ENCODE measurements at regions not wholly inside any gene's neighbourhood (a gene's known extent, or its start where the extent isn't known, plus 50 kb on each side); places are given as distances from the start of the nearest gene placed in this dataset.
A peak's percentile ranks its signal among the peaks of the same experiment; 100 is the strongest.

DNA sequence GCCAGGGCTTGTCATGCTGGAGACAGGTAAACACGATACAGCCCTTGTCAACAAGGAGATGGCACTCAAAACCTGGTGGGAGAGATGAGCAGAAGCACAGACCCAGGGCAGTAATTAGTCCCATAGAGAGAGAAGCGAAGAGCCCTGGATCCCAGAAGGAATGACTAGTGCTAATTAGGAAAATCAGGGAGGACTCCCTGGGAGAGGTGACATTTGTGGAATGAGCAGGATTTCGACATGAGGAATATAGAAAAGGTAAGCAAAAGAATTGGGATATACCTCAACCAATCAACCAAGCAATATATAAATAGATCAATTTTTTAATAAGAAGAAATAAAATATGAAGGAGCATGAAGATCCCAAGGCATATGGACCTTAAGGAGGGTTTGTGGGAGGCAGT, 98.5 kb upstream of the GJB5 start:
- DNase-seq (ENCODE audit: low spot score): no peak

DNA sequence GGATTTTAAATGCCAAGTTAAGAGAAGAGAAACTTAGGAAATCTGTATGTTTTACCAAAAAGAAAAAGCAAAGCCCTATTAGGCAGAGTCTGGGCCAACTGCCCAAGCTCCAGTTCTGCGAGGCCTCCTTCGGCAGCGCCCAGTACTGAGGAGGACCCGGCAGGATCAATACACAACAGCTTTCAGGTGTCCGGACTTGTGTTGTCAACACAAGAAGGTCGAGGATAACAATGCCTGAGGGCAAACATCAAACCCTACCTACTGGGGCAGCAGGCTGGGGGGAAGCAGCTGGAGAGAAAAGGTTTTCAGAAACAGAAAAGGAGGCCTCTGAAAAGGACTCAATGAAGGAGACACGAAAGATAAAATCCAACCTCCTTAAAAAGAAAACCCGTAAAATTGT, 98.1 kb upstream of the GJB5 start:
- no peak for DNase-seq (ENCODE audit: low spot score)

- DNase-seq (ENCODE audit: low spot score): no peak
These were observed 97.6 kb upstream of the GJB5 start for GRCh38 chr1:34657266-34657665.

DNA sequence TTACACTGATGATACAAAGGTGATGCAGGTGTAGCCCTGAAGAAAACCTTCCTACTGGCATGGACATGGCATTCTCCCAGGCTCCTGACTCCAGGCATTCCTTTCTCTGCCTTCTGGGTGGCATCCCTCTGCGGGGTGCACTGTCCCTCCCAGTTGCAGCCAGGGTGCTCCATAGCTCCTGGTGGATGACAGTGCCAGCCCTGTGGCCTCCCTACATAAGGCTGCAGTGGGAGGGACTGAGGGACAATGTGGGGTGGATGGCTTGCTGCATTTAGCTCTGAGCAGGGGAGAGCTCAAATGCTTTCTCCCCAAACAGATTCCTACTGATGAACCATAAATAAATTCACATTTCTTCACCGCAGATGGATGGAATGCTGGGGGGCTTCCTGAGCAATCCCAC, 97.0 kb upstream of the GJB5 start:
- no peak for DNase-seq (ENCODE audit: low spot score)

DNA sequence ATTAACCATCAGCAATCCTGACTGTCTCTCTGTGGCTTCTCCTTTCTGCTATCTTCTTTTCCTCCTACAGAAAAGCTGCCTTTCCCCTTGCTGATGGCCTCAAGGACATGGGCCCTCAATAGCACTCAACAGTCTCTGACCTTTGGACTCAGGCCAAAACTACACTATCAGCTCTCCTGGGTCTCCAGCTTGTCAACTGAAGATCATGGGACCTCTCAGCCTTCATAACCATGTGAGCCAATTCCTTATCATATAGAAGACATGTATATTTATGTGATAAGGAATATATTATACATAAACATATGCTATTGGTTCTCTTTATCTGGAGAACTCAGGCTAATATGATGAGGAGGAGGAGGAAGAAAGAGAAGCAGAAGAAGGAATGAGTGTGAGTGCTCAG, 91.8 kb upstream of the GJB5 start:
- DNase-seq (ENCODE audit: low spot score): no peak

GRCh38 chr1:34668063-34668462, 86.8 kb upstream of the GJB5 start:
- DNase-seq (ENCODE audit: low spot score): no peak

DNA sequence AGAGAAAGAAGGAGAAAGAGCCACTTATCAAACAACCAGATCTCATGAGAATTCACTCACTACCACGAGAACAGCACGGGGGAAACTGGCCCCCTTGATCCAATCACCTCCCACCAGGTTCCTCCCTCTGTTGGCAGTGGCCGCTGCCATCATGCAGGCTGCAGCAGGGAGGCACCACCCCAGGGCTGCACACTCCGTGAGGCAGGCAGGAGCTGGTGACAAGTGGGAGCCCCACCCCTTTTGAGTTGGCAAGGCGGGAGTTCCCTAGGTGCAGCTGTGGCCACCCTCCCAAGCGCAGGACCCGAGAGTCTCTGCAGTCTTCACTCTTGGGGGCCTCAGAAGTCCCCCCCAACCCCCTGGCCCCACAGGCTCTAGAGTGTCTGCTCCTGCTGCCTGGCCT, 83.9 kb upstream of the GJB5 start:
- DNase-seq (ENCODE audit: low spot score): no peak

DNA sequence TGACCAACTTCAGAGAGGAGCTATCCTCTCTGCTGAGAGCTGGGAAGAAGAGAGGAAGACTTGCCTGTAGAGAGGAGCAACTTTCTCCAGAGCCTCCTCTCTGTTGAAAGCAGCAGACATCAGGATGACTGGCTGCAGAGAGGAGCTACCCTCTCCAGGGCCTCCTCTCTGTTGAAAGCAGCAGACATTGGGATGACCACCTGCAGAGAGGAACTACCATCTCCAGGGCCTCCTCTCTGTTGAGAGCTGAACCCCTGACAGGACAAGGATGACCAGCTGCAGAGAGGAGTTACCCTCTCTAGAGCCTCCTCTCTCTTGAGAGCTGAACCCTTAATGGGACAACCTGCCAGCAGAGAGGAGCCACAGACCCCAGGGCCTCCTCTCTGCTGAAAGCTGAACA, 83.0 kb upstream of the GJB5 start:
- DNase-seq (ENCODE audit: low spot score): no peak

DNA sequence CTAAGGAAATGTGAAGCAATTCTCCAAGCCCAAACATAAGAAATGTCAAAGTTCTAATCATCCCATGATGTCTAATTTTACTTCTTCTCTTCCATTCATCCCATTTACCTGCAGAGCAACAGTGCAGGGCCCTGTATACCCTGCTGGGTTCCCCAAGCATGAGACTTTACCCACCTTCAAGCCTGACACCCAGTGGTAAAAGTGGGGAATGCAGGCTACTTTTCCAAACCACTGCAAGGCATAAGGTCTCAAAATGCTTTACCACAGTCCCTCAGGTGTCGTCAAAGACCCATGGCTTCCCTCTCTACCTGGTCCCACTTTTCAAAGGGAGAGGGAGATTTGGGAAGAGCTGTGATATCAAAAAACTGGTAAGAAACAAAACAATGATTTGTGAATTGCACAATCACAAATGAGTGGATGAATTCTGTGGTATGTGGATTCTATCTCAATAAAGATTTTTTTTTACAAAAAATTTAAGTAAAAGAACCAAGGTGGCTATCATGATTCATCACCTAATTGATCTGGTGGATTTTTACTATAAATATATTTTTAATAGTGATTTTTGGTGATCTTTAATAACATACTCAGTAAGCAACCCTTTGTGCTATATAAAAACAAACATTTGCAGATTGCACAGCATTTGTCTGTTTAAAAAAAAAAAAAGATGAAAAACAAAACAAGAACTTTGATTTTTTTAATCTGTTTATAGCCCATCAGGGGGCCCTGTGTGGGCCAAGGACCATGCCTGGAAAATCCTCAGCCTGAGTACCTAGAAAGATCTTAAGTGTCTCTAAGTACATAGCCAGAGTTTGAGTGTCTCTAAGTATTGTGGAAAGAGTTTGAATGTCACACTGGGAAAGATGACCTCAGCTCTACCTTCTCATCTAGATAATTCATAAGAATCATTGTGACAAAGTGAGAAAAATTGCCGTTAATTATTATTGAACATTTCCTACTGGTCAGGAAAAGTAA, 73.1 kb upstream of the GJB5 start:
- DNase-seq (ENCODE audit: low spot score): peak; percentile 51

DNA sequence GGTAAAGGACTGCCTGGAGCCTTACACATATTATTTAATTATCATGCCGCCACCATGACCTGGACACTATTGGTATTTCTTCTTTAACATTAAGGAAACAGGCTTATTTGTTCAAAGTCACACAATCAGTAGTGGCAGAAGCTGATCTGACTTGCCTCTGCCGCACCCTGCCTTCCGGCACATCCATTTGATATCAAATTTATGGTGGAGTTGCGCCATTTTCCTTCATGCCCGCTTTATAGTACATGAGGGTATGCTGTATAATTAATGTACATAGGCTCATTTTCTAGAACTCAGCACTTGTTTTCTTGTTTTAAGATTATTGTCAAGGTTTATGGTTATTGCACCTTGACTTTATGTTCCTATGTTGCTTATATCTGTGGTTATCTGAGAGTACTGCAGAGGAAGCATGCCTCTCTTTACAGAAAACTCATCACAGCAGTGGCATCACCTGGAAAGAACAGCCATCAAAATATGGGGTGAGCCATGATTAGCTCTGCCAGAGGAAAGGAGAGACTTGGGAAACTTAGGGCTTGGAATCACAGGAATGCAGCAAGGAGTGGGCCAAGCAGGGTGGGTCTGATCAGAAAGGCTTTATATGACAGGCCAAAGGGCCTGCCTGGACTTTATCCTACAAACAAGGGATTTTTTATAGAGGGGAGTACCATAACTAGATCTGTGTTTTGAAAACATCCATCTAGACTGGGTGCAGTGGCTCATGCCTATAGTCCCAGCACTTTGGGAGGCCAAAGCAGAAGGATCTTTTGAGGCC, 72.2 kb upstream of the GJB5 start:
- no peak for DNase-seq (ENCODE audit: low spot score)

GRCh38 chr1:34683616-34684015, 71.2 kb upstream of the GJB5 start:
- DNase-seq (ENCODE audit: low spot score): no peak

GRCh38 chr1:34684266-34684665, 70.6 kb upstream of the GJB5 start:
- no peak for DNase-seq (ENCODE audit: low spot score)

GRCh38 chr1:34685225-34685624, 69.6 kb upstream of the GJB5 start:
- no peak for DNase-seq (ENCODE audit: low spot score)

DNA sequence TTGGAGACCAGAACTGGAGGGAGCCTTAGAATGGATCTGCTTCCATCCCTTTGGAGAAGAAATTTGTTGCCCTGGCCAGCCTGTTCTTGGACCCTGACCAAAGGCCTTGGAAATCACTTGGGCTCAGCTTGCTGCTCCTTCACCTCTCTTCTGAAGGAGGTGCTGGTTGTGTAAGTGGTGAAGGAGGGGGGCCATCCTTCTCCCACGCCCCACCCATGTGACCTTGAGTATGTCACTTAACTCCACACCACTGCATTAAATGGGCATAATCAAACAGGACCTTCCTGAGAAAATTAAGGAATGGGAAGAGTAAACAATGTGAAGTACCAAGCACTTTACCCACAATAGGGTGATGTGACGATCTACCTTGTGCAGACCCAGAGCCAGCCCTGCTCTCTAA, 68.3 kb upstream of the GJB5 start:
- DNase-seq (ENCODE audit: low spot score): no peak

DNA sequence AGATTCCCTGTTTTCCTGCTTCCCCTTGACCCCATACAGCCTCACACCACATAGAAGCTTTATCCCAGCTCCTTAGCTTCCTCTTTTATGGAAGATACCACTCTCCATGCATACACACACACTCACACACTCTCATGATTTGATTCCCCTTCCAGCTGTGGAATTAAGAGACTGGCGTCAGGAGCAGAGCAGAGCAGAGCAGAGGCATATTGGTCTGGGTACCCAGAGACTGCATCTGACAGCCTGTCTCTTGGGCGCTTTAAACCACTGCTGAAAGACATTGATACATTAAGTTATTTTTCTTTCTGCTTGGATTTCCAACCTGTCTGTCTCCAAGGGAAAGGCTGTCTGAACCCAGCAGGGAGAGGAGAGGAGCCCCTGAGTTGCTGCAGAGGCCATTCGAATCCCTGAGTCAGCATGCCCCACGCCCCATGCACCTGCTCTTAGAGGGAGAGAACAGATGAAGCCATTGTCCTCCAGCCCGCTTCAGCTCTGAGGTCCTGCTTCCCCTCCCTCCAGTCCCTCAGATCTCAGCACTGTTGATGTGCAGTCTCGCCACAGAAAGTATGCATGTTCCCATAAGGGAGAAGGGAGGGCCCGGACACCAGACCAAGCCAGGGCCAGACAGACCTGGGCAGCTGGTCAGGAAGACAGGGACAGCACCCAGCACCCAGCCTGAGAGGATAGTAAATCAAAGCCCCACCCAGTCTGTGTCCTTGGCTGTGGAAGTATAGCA, 66.7 kb upstream of the GJB5 start:
- DNase-seq (ENCODE audit: low spot score): no peak

DNA sequence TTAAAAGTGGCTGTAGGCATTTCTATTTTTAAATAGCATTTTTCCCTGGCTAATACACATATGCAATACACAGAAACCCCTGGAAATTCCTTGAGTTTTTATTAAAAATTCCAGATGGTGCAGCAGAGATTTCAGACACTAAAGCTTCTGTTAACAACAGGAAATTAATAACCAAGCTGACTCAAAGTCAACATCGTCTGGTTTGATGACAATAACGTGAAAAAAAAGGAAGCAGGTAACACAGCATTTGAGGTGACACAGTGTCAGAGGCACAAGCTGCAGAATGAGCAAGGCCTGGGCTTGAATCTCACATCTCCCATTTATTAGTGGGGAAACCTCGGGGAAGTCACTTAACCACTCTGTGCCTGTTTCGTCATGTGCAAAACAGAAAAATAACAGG, 64.6 kb upstream of the GJB5 start:
- no peak for DNase-seq (ENCODE audit: low spot score)

DNA sequence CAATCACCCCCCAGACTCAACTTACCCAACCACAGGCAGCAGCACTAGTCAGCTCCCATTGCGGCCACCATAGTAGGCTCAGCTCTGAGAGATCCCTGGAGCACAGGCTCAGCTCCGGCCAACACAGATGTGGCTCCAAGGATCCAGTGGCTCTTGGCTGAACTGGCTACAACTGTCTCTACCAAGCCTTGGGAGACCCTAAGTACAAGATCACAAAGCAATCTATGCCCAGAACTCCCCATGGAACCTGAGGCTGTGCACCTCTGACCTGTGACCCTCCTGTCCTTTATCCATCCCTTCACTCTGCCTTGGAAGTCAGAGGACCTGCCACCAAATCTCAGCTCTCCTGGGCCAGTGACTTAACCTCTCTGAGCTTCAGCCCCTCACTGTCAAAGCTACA, 61.8 kb upstream of the GJB5 start:
- no peak for DNase-seq (ENCODE audit: low spot score)

DNA sequence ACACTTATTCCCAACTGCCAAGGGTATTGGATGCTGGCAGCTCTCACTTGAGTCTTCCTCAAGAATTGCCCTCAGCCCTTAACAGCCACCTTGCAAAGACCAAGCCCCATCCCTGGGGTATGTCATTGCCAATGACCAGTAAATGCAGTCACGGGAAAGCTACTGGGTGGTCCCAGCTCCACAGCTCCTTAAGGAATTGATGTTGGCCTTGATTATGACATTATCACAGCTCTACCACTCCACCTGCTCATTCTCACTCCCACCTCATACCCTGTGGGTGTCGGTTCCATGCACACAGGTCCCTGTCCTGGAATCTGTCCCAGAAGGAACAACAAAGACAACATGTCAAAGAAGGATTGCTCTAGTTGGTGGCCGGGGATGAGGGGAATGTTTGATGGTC, 60.5 kb upstream of the GJB5 start:
- DNase-seq (ENCODE audit: low spot score): no peak

DNA sequence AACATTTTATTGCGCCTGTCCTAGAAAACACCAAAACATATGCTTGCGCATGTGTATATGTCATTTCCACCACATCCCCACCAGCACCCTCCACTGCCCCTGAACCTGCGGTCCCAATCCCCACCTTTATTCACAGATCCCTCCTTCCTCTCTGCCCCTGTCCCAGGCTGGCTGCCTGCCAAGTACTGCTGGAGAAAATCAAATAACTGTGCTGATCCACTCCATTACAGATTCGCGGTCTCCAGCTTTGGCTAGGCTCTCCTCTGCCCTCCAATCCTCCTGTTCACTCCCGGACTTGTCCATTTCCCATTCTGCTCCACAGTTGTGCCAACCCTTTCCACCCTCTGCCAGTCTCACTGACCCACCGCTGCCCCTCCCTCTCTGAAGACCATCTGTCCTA, 59.3 kb upstream of the GJB5 start:
- no peak for DNase-seq (ENCODE audit: low spot score)

- no peak for DNase-seq (ENCODE audit: low spot score)
These were observed 58.6 kb upstream of the GJB5 start for GRCh38 chr1:34696230-34696629.

- no peak for DNase-seq (ENCODE audit: low spot score)
These were observed 57.9 kb upstream of the GJB5 start for GRCh38 chr1:34696981-34697380.

DNA sequence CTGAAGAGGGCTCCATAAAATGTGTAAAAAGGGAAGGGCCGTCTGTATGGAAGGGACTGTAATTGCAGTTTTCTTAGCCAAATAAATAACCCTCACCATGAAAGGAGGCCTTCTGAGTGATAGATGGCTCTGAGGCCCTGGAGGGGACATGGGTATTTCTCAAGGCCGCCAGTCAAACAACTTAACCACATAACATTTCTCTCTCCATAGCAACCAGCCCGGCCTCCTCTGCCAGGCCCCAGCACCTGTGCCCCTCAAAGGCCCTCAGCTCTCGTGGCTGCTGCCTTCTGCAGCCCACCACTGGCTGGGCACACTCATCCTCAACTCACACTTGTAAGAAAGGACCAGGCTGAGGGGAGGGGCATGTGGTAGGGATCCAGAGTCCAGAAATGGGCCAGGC, 57.0 kb upstream of the GJB5 start:
- DNase-seq (ENCODE audit: low spot score): no peak
